WTC11 (cell line): ENCODE measurements at regions not wholly inside any gene's neighbourhood (a gene's known extent, or its start where the extent isn't known, plus 50 kb on each side); places are given as distances from the start of the nearest gene placed in this dataset.

Source experiments
- ATF2 ChIP-seq: sonication (generic); formaldehyde crosslinking; IDR thresholded peaks from 2 replicates; pipeline ENCODE4 v1.8.1; 2022; ENCODE audit warnings: low read depth, missing genetic modification reagents, borderline replicate concordance
- ATF6 ChIP-seq: sonication (generic); formaldehyde crosslinking; IDR thresholded peaks from 2 replicates; pipeline ENCODE4 v1.8.1; 2023; ENCODE audit warnings: mild to moderate bottlenecking, missing genetic modification reagents
- CDX4 ChIP-seq: fragments of 250-450 bp; sonication (Bioruptor Pico); IDR thresholded peaks from 2 replicates; pipeline ENCODE4 v1.9.0; 2021; ENCODE audit warnings: moderate library complexity, mild to moderate bottlenecking, inconsistent platforms, borderline replicate concordance
- ESRRA ChIP-seq: sonication (generic); formaldehyde crosslinking; IDR thresholded peaks from 2 replicates; pipeline ENCODE4 v1.8.1; 2022; ENCODE audit warnings: mild to moderate bottlenecking, missing genetic modification reagents, borderline replicate concordance
- ETV6 ChIP-seq: sonication (generic); formaldehyde crosslinking; IDR thresholded peaks from 2 replicates; pipeline ENCODE4 v1.8.1; 2022; ENCODE audit warnings: mild to moderate bottlenecking, missing genetic modification reagents
- JUN ChIP-seq: sonication (generic); formaldehyde crosslinking; IDR thresholded peaks from 2 replicates; pipeline ENCODE4 v1.8.0; 2023; ENCODE audit warnings: mild to moderate bottlenecking, missing genetic modification reagents
- TEAD4 ChIP-seq: sonication (generic); formaldehyde crosslinking; IDR thresholded peaks from 2 replicates; pipeline ENCODE4 v1.8.0; 2022; ENCODE audit warnings: mild to moderate bottlenecking, missing genetic modification reagents
- ZNF416 ChIP-seq: fragments of 250-450 bp; sonication (Bioruptor Pico); IDR thresholded peaks from 2 replicates; pipeline ENCODE4 v1.9.0; 2021; ENCODE audit warnings: mild to moderate bottlenecking, inconsistent platforms
- TF ChIP-seq, protein P1 (sequence below): fragments of 200-600 bp; IDR thresholded peaks from 2 replicates; pipeline ENCODE4 v1.8.0; 2022; ENCODE audit warnings: antibody characterized with exemption
- TF ChIP-seq, protein P2 (sequence below): sonication (generic); formaldehyde crosslinking; IDR thresholded peaks from 2 replicates; pipeline ENCODE4 v1.8.0; 2022; ENCODE audit warnings: mild to moderate bottlenecking, missing genetic modification reagents
- TF ChIP-seq, protein P3 (sequence below): sonication (generic); formaldehyde crosslinking; IDR thresholded peaks from 2 replicates; pipeline ENCODE4 v1.8.0; 2022; ENCODE audit warnings: mild to moderate bottlenecking, missing genetic modification reagents
- TF ChIP-seq, protein P4 (sequence below): sonication (generic); formaldehyde crosslinking; IDR thresholded peaks from 2 replicates; pipeline ENCODE4 v1.8.1; 2022; ENCODE audit warnings: mild to moderate bottlenecking, moderate library complexity, missing genetic modification reagents
- TF ChIP-seq, protein P5 (sequence below): sonication (generic); formaldehyde crosslinking; IDR thresholded peaks from 2 replicates; pipeline ENCODE4 v1.8.1; 2023; ENCODE audit warnings: mild to moderate bottlenecking, missing genetic modification reagents, moderate library complexity
- TF ChIP-seq, protein P6 (sequence below): sonication (generic); formaldehyde crosslinking; conservative IDR thresholded peaks from 2 replicates; pipeline ENCODE4 v1.8.1; 2022; ENCODE audit warnings: mild to moderate bottlenecking, missing genetic modification reagents

DNA sequence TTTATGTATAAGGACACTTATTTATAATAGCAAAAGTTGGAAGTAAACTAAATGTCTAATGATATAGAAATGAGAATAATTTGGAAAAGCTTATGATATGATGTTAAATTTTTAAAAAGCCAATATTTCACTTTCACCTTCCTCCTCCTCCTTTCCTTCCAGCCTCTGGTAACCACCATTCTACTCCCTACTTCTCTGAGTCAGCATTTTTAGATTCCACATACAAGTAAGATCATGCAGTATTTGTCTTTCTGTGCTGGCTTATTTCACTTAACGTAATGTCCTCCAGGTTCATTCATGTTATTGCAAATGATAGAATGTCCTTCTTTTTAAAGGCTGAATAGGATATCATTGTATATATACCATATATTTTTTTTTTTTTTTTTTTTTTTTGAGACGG, 180.2 kb downstream of the RNF144B start:
- TF ChIP-seq ATF2: no peak
- TF ChIP-seq, protein P1, sequence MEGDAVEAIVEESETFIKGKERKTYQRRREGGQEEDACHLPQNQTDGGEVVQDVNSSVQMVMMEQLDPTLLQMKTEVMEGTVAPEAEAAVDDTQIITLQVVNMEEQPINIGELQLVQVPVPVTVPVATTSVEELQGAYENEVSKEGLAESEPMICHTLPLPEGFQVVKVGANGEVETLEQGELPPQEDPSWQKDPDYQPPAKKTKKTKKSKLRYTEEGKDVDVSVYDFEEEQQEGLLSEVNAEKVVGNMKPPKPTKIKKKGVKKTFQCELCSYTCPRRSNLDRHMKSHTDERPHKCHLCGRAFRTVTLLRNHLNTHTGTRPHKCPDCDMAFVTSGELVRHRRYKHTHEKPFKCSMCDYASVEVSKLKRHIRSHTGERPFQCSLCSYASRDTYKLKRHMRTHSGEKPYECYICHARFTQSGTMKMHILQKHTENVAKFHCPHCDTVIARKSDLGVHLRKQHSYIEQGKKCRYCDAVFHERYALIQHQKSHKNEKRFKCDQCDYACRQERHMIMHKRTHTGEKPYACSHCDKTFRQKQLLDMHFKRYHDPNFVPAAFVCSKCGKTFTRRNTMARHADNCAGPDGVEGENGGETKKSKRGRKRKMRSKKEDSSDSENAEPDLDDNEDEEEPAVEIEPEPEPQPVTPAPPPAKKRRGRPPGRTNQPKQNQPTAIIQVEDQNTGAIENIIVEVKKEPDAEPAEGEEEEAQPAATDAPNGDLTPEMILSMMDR: no peak
- TF ChIP-seq, protein P2, sequence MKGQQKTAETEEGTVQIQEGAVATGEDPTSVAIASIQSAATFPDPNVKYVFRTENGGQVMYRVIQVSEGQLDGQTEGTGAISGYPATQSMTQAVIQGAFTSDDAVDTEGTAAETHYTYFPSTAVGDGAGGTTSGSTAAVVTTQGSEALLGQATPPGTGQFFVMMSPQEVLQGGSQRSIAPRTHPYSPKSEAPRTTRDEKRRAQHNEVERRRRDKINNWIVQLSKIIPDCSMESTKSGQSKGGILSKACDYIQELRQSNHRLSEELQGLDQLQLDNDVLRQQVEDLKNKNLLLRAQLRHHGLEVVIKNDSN: no peak
- no peak for TF ChIP-seq ETV6
- TF ChIP-seq, protein P3, sequence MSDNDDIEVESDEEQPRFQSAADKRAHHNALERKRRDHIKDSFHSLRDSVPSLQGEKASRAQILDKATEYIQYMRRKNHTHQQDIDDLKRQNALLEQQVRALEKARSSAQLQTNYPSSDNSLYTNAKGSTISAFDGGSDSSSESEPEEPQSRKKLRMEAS (CRISPR knock-in tag): no peak
- TF ChIP-seq CDX4 (CRISPR knock-in tag): no peak
- no peak for TF ChIP-seq ATF6
- no peak for TF ChIP-seq ZNF416 (CRISPR knock-in tag)
- no peak for TF ChIP-seq JUN (CRISPR knock-in tag)
- TF ChIP-seq, protein P4, sequence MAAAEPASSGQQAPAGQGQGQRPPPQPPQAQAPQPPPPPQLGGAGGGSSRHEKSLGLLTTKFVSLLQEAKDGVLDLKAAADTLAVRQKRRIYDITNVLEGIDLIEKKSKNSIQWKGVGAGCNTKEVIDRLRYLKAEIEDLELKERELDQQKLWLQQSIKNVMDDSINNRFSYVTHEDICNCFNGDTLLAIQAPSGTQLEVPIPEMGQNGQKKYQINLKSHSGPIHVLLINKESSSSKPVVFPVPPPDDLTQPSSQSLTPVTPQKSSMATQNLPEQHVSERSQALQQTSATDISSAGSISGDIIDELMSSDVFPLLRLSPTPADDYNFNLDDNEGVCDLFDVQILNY (CRISPR knock-in tag): no peak
- TF ChIP-seq, protein P5, sequence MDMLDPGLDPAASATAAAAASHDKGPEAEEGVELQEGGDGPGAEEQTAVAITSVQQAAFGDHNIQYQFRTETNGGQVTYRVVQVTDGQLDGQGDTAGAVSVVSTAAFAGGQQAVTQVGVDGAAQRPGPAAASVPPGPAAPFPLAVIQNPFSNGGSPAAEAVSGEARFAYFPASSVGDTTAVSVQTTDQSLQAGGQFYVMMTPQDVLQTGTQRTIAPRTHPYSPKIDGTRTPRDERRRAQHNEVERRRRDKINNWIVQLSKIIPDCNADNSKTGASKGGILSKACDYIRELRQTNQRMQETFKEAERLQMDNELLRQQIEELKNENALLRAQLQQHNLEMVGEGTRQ (CRISPR knock-in tag): no peak
- TF ChIP-seq, protein P6, sequence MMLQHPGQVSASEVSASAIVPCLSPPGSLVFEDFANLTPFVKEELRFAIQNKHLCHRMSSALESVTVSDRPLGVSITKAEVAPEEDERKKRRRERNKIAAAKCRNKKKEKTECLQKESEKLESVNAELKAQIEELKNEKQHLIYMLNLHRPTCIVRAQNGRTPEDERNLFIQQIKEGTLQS (CRISPR knock-in tag): no peak
- no peak for TF ChIP-seq ESRRA
- TF ChIP-seq TEAD4 (CRISPR knock-in tag): no peak
